CD8-positive, alpha-beta memory T cell (primary cell): ENCODE measurements at regions not wholly inside any gene's neighbourhood (a gene's known extent, or its start where the extent isn't known, plus 50 kb on each side); places are given as distances from the start of the nearest gene placed in this dataset.
"Not testable (repeated sequence)": the region's sequence is repeated elsewhere in the genome, so short reads cannot be mapped to it uniquely, and the experiment has no call there.

Experiments
- CTCF ChIA-PET: fragments of 350-600 bp; sonication (Branson Sonifier 250); formaldehyde crosslinking; loops from one replicate; lab custom pipeline; 2021; ENCODE audit warnings: antibody characterized with exemption; lab: Charles Lee
- POLR2A ChIA-PET: fragments of 350-600 bp; sonication (Branson Sonifier 250); formaldehyde crosslinking; loops from one replicate; lab custom pipeline; 2021; ENCODE audit warnings: antibody characterized with exemption; lab: Charles Lee
- DNase-seq, 5 donors: peaks; one replicate each; pipeline versions ENCODE4 v3.0.0 to v3.0.0-alpha.2; 2020 to 2022; ENCODE audit warnings: mixed read lengths in 1 of 5
- H3K27ac ChIP-seq: one replicate; pipeline ENCODE4 v1.7.0; 2013; ENCODE audit warnings: low read depth, mild to moderate bottlenecking, low read length, moderate library complexity
- H3K27me3 ChIP-seq: 2 replicates; pipeline ENCODE4 v1.7.0; 2013; ENCODE audit warnings: low read length, mild to moderate bottlenecking; ENCODE audit not compliant: insufficient read depth, poor library complexity, severe bottlenecking
- H3K36me3 ChIP-seq: 2 replicates; pipeline ENCODE4 v1.7.0; 2013; ENCODE audit warnings: mild to moderate bottlenecking, low read length, moderate library complexity; ENCODE audit not compliant: insufficient read depth
- H3K4me1 ChIP-seq: 2 replicates; pipeline ENCODE4 v1.7.0; 2013; ENCODE audit warnings: mild to moderate bottlenecking, low read length, moderate library complexity; ENCODE audit not compliant: insufficient read depth
- H3K4me3 ChIP-seq: 2 replicates; pipeline ENCODE4 v1.7.0; 2013; ENCODE audit warnings: mild to moderate bottlenecking, low read length
- H3K9me3 ChIP-seq: 2 replicates; pipeline ENCODE4 v1.7.0; 2013; ENCODE audit warnings: mild to moderate bottlenecking, low read length
- H3K27ac Mint-ChIP-seq, 8 donors: one replicate each; pipeline ENCODE4 v1.8.0; 2020 to 2021; ENCODE audit warnings: mixed read lengths in 8 of 8, mild to moderate bottlenecking in 6 of 8, inconsistent platforms in 3 of 8, moderate library complexity in 3 of 8
- H3K27me3 Mint-ChIP-seq, 2 donors: one replicate each; pipeline ENCODE4 v1.8.0; 2020 to 2021; ENCODE audit warnings: mixed read lengths in 2 of 2, mild to moderate bottlenecking in 1 of 2, moderate library complexity in 1 of 2
- H3K36me3 Mint-ChIP-seq, 3 donors: one replicate each; pipeline ENCODE4 v1.8.0; 2020 to 2021; ENCODE audit warnings: mixed read lengths in 3 of 3, inconsistent platforms in 1 of 3, mild to moderate bottlenecking in 1 of 3
- H3K4me1 Mint-ChIP-seq, 3 donors: one replicate each; pipeline ENCODE4 v1.8.0; 2020 to 2021; ENCODE audit warnings: mixed read lengths in 3 of 3, inconsistent platforms in 1 of 3, mild to moderate bottlenecking in 1 of 3
- H3K4me3 Mint-ChIP-seq, 7 donors: one replicate each; pipeline ENCODE4 v1.8.0; 2020 to 2021; ENCODE audit warnings: mixed read lengths in 7 of 7, mild to moderate bottlenecking in 6 of 7, moderate library complexity in 4 of 7, inconsistent platforms in 2 of 7
- H3K9me3 Mint-ChIP-seq, 5 donors: one replicate each; pipeline ENCODE4 v1.8.0; 2020 to 2022; ENCODE audit warnings: mixed read lengths in 5 of 5, mild to moderate bottlenecking in 3 of 5, moderate library complexity in 2 of 5, inconsistent platforms in 1 of 5

GRCh38 chr11:121983901-121984300 is 132.1 kb downstream of the BLID start:
- no peaks in the 10 kb centered on the region for H3K27me3 ChIP-seq
- Mint-ChIP-seq H3K36me3 (no peaks in the 10 kb centered on the region), H3K9me3 (peaks cover 0 to 7% (median 0%) of the 10 kb centered on the region in 5 donors), H3K4me3 (no peak overlapping the region), H3K27me3 (no peaks in the 10 kb centered on the region), H3K27ac (no peak overlapping the region), H3K4me1 (no peaks in the 10 kb centered on the region)
- no peaks in the 10 kb centered on the region for H3K36me3 ChIP-seq
- POLR2A ChIA-PET = no interaction called here
- H3K4me3 ChIP-seq = no peak overlapping the region
- CTCF ChIA-PET = no interaction called here
- no peaks in the 10 kb centered on the region for H3K4me1 ChIP-seq
- H3K9me3 ChIP-seq = no peaks in the 10 kb centered on the region
- no peak for DNase-seq
- no peak overlapping the region for H3K27ac ChIP-seq

DNA sequence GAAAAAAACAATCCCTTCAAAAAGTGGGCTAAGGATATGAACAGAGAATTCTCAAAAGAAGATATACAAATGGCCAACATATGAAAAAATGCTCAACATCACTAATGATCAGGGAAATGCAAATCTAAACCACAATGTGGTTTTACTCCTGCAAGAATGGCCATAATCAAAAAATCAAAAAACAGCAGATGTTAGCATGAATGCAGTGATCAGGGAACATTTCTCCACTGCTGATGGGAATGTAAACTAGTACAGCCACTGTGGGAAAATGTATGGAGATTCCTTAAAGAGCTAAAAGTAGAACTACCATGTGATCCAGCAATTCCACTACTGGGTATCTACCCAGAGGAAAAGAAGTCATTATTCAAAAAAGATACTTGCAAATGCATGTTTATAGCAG is 138.1 kb downstream of the BLID start:
- H3K36me3 ChIP-seq, H3K27me3 Mint-ChIP-seq, CTCF ChIA-PET, H3K4me1 Mint-ChIP-seq, H3K27ac Mint-ChIP-seq, H3K27me3 ChIP-seq, H3K4me3 Mint-ChIP-seq, H3K9me3 ChIP-seq, DNase-seq, H3K27ac ChIP-seq, POLR2A ChIA-PET, H3K4me1 ChIP-seq, H3K4me3 ChIP-seq, H3K36me3 Mint-ChIP-seq: not testable (repeated sequence)
- H3K9me3 Mint-ChIP-seq = peaks cover 0 to 16% (median 6%) of the 10 kb centered on the region in 5 donors

GRCh38 chr11:121968638-121969037 is 147.4 kb downstream of the BLID start:
- Mint-ChIP-seq H3K4me3 (no peak overlapping the region), H3K4me1 (no peaks in the 10 kb centered on the region), H3K27ac (no peak overlapping the region), H3K36me3 (no peaks in the 10 kb centered on the region), H3K9me3 (peaks cover 0 to 3% (median 0%) of the 10 kb centered on the region in 5 donors), H3K27me3 (no peaks in the 10 kb centered on the region)
- H3K4me1 ChIP-seq = no peaks in the 10 kb centered on the region
- ChIA-PET POLR2A (no interaction called here), CTCF (interaction anchor here (1.1 kb wide), 1 partner anchor 9 kb away, joined by 3 read pairs; no protein-coding TSS in a partner anchor)
- H3K9me3 ChIP-seq = no peaks in the 10 kb centered on the region
- no peaks in the 10 kb centered on the region for H3K27me3 ChIP-seq
- no peak overlapping the region for H3K27ac ChIP-seq
- no peak for DNase-seq
- H3K4me3 ChIP-seq = no peak overlapping the region
- H3K36me3 ChIP-seq = no peaks in the 10 kb centered on the region

DNA sequence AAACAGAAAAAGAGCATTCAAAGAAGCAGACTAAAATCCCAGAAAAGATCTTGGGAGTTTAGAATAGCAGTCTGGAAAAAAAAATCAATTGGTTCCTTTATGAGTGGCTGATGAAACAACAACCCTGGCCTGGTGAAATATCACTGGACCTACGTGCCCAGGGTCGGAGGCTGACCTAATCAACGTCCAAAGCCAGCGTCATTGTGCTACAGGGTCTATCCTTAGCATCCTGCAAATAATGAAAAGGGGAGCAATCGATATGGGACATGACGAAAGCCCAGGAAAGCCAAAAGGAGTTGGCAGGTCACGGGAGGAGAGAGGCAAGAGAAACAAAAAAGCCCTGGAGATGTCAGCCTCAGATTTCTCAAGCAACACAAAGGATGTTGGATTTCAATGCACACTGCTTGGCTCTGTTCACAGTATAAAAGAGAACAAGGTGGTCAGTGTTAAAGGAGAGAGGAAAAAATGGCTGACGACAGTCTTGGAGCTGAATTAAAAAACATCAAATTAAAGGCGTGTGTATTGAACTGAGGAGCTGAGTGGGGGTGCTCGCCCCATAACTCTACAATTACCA is 148.8 kb downstream of the BLID start:
- H3K9me3 ChIP-seq = no peaks in the 10 kb centered on the region
- H3K4me1 Mint-ChIP-seq = no peaks in the 10 kb centered on the region
- no peak overlapping the region for H3K4me3 ChIP-seq
- no peaks in the 10 kb centered on the region for H3K27me3 ChIP-seq
- H3K27ac ChIP-seq = no peak overlapping the region
- POLR2A ChIA-PET = no interaction called here
- H3K4me3 Mint-ChIP-seq = no peak overlapping the region
- no peak for DNase-seq
- H3K4me1 ChIP-seq = no peaks in the 10 kb centered on the region
- H3K36me3 ChIP-seq = no peaks in the 10 kb centered on the region
- H3K36me3 Mint-ChIP-seq = no peaks in the 10 kb centered on the region
- H3K27me3 Mint-ChIP-seq = no peaks in the 10 kb centered on the region
- H3K9me3 Mint-ChIP-seq = peaks cover 0 to 3% (median 0%) of the 10 kb centered on the region in 5 donors
- CTCF ChIA-PET = no interaction called here
- no peak overlapping the region for H3K27ac Mint-ChIP-seq

- Mint-ChIP-seq H3K4me1 (no peaks in the 10 kb centered on the region), H3K27me3 (no peaks in the 10 kb centered on the region), H3K36me3 (no peaks in the 10 kb centered on the region), H3K27ac (no peak overlapping the region), H3K4me3 (no peak overlapping the region), H3K9me3 (no peaks in the 10 kb centered on the region)
- Histone ChIP-seq H3K27ac (no peak overlapping the region), H3K9me3 (no peaks in the 10 kb centered on the region), H3K27me3 (no peaks in the 10 kb centered on the region), H3K4me3 (no peak overlapping the region), H3K36me3 (no peaks in the 10 kb centered on the region), H3K4me1 (no peaks in the 10 kb centered on the region)
- no peak for DNase-seq
- POLR2A ChIA-PET = no interaction called here
- CTCF ChIA-PET = no interaction called here
These were observed 150.7 kb downstream of the BLID start for GRCh38 chr11:121965330-121965729.

DNA sequence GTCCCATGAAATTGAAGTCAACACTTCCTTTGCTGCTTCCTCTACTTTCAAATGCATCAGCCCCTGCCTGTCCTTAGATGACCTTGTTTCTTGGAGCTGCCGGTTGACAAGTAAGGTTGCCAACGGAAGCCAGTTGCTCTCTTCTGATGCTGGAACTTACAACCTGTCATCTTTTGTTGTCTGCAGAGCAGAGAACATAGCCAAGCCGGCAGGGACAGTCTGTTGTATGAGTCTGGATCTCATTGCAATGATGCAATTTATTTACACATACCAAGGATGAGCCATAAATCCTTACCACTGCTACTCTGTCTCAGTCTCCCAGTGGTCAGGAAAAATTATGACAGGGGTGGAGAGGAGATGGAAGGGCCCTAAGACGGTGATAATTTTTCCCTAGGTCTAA is 151.4 kb downstream of the BLID start:
- no peaks in the 10 kb centered on the region for H3K4me1 Mint-ChIP-seq
- H3K4me3 ChIP-seq = no peak overlapping the region
- CTCF ChIA-PET = no interaction called here
- no peak overlapping the region for H3K27ac ChIP-seq
- no peaks in the 10 kb centered on the region for H3K4me1 ChIP-seq
- H3K27ac Mint-ChIP-seq = no peak overlapping the region
- no peaks in the 10 kb centered on the region for H3K27me3 ChIP-seq
- no peaks in the 10 kb centered on the region for H3K27me3 Mint-ChIP-seq
- H3K4me3 Mint-ChIP-seq = no peak overlapping the region
- H3K9me3 ChIP-seq = no peaks in the 10 kb centered on the region
- POLR2A ChIA-PET = no interaction called here
- no peaks in the 10 kb centered on the region for H3K9me3 Mint-ChIP-seq
- no peaks in the 10 kb centered on the region for H3K36me3 Mint-ChIP-seq
- H3K36me3 ChIP-seq = no peaks in the 10 kb centered on the region
- no peak for DNase-seq

- H3K27me3 Mint-ChIP-seq, H3K36me3 Mint-ChIP-seq, H3K4me3 ChIP-seq, DNase-seq, H3K9me3 Mint-ChIP-seq, H3K27ac ChIP-seq, H3K36me3 ChIP-seq, H3K4me1 Mint-ChIP-seq, H3K4me3 Mint-ChIP-seq, H3K9me3 ChIP-seq, H3K27me3 ChIP-seq, CTCF ChIA-PET, H3K27ac Mint-ChIP-seq, H3K4me1 ChIP-seq, POLR2A ChIA-PET: not testable (repeated sequence)
These were observed 152.2 kb downstream of the BLID start for GRCh38 chr11:121963846-121964245.

- ChIA-PET CTCF (no interaction called here), POLR2A (no interaction called here)
- peaks cover 2 to 3% of the 10 kb centered on the region in 2 donors for H3K27me3 Mint-ChIP-seq
These were observed 154.7 kb downstream of the BLID start for GRCh38 chr11:121961321-121961801.

More at GRCh38 chr11:121961321-121961801, 154.7 kb downstream of the BLID start:
- Mint-ChIP-seq H3K4me3 (no peak overlapping the region), H3K27ac (no peak overlapping the region), H3K9me3 (peaks cover 0 to 3% (median 0%) of the 10 kb centered on the region in 5 donors), H3K36me3 (no peaks in the 10 kb centered on the region), H3K4me1 (no peaks in the 10 kb centered on the region)
- no peak overlapping the region for H3K27ac ChIP-seq
- no peak overlapping the region for H3K4me3 ChIP-seq
- no peak for DNase-seq
- no peaks in the 10 kb centered on the region for H3K27me3 ChIP-seq
- no peaks in the 10 kb centered on the region for H3K4me1 ChIP-seq
- H3K9me3 ChIP-seq = no peaks in the 10 kb centered on the region
- H3K36me3 ChIP-seq = no peaks in the 10 kb centered on the region
